COR-L47 (cell line): ENCODE measurements at regions not wholly inside any gene's neighbourhood (a gene's known extent, or its start where the extent isn't known, plus 50 kb on each side); places are given as distances from the start of the nearest gene placed in this dataset.
"Not testable (repeated sequence)": the region's sequence is repeated elsewhere in the genome, so short reads cannot be mapped to it uniquely, and the experiment has no call there.

Source experiments
- DNase-seq: peaks from one replicate; lab custom pipeline; 2025; lab: John Stamatoyannopoulos, UW

DNA sequence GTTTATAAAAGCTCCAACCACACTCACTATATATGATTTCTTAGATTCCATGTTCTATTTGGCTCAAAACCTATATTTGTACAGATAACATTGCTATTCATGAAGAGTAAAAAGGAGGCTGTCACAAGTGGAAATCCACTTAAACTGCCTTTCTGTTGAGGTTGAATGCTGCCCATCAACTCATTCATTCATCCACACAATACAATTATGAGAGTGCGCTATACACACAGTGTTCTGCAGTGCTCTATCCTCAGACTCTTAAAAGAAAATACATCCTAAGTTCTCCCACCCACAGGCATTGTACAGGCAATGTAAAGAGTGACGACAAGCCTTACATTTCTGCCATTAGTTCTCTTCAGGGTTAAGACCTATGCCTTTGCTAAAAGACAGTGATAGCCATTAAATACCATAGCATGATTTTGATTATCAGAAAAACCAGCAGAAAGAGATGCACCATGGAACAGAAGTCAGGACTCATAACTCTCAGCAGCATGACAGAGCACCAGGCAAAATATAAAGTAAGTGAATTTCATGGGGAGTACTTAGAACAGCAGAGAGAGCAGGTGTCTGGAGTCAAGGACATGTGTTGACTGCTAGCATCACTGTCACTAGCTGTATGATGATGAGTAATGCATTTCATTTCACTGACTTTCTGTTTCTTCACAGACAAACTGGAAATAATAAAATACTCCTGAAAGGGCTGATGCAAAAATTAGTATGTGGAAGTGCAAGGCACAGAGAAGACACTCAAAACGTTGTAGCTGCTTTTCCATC, 218.0 kb downstream of the RBM26 start:
- DNase-seq: no peak

DNA sequence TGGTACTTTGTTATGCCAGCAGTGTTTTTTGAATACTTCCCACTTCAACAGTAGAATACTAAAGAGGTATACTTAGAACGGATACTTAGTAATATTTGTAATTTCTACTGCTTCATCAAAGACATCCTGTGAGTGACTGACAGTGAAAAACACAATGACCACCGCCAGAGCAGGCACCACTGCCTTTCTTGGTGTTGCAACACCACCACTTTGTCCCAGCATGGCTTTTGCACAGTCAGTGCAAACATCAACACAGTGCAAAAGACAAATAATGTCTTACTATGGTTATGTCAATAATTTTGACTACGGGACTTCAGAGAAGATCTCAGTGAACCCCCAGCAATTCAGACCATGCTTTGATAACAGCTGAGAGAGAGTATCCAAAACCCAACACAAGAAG, 220.5 kb downstream of the RBM26 start:
- DNase-seq: no peak

DNA sequence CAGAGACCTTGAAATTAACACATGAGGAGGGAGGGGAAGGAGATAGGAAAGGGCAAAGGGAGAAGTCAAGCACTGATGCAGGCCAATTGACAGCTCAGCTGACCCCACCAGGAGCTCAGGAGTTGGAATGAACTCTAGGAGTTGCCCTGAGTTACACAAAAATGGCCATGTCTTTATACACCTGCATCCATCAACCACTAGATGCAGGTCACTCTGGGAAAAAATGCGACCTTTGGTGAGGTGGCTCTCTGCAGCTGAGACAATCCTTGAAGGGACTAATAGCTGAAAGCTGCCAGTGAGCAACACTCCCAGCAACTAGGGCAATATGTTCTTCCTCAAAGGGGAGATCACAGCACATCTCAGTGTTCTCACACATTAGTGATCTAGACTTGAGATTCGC, 222.8 kb downstream of the RBM26 start:
- no peak for DNase-seq

DNA sequence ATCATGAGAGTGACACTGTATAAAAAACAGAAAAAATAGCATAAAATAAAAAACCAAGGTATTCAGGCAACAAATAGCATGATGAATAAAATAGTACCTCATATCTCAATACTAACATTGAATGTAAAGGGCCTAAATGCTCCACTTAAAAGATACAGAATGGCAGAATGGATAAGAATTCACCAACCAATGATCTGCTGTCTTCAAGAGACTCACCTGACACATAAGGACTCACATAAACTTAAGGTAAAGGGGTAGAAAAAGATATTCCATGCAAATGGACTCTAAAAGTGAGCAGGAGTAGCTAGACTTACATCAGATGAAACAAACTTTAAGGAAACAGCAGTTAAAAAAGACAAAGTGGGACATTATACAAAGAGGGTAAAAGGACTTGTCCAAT, 232.4 kb downstream of the RBM26 start:
- not testable (repeated sequence) for DNase-seq

DNA sequence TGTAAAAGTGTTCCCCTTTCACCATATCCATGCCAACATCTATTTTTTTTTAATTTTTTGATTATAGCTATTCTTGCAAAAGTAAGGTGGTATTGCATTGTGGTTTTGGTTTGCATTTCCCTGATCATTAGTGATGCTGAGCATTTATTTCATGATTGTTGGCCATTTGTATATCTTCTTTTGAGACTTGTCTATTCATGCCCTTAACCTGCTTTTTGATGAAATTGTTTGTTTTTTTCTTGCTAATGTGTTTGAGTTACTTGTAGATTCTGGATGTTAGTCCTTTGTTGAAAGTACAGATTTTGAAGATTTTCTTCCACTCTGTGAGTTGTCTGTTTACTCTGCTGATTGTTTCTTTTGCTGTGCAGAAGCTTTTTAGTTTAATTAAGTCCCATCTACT, 233.1 kb downstream of the RBM26 start:
- not testable (repeated sequence) for DNase-seq

DNA sequence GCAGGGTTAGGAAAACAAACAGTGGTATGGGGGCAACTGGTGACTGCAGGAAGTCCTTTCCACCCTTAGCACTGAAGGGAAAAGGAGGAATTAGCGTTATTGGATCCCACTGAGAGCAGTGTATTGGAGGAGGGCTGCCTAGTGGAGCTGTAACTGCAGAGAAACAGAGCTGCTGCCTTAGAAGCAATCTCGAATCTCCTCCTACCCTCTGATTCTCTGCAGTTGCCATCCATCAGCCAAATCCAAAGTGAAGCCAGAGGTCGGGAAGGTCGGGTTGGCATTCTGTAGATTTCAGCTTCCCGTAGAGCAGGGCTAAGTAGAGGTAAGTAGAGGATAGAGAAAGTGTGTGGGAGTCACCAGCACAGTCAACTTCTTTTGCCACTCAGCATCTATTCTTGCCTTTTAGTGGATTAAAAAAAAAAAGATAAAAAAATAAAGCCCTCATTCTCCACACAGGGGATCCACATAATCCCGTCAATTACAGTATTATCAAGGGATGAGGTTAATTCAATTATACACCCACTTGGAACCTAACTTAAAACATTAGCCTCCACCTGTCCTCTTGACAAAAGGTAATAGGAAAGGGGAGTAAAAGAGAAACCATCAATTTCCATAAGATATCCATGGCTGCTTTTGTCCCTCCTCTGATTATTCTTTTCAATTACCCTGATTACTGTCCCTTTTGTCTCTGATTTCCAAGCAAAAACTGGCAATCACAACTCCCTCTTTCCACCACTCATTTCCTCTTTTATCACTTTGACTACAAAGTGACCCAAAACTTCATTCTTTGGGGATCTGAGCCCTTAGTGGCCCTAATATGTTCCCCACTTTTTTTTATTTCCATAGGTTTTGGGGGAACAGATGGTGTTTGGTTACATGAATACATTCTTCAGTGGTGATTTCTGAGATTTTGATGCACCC, 234.7 kb downstream of the RBM26 start:
- peak; percentile 56 for DNase-seq

DNA sequence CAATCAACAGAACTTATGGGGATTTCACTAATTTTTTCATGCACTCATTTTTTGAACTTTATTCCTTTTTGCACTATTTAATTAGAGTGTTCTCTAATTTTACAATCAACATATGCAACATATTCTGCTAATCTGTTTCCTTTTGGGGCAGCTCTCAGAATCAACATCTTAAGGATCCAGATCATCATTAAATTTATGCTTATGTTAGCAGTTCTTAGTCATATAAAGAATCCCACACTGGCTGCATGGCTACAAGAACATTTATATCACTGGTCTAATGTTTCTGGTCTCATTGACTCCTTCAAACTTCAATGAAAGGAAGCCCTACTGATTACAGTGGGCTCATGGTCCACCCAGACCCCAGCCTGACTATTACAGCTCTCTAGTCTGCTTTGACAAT, 245.2 kb downstream of the RBM26 start:
- no peak for DNase-seq

DNA sequence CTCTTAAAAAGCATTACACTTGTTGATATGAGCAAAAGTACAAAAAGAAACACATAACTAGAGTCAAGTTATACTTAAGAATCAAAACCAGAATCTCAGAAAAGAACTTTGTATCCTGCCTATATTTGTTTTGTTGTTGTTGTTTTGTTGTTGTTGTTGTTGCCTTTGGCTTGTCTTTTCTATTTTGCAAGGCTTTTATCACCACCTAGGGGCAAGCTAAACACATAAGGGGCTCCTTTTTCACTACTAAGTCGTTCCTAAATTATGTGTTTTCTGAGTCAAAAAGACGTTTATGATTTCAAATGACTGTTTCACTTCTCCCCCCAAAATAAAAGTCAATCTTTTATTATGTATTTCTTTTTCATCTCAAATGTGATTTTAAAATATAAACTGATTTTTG, 250.2 kb downstream of the RBM26 start:
- DNase-seq: no peak

DNA sequence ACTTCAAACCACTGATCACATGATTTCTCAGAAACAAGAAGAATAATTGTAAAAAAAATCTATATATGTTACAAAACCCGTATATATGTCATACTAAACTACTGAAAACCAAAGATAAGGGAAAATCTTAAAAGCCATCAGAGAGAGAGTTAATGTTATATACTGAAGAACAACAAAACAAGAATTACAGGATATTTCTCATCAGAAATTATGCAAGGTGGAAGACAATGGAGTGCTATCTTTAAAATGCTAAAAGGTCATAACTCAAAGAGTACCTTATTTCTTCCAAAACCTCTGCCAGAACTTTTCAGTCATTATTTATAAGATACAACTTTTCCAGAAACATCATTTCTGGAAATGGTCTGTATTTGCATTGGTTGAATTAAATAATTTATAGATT, 256.8 kb downstream of the RBM26 start:
- DNase-seq: no peak

DNA sequence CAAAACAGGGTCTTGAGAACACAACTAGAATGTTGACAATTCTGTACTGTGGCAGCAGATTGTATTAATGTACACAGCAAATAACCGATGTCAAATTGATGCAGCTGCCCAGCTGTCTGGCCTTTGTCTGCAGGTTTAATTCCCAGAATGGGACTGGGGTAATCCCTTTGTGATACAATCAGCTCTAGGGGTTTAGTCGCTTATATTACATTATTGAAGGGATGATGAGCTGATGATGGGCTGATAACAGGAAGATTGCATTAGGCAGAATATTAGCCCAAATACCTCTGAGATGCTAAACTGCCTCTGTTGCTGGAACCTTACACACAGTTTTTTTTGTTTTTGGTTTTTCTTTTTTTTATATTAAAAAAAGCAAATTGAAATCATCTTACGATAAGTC, 265.0 kb downstream of the RBM26 start:
- DNase-seq: no peak

DNA sequence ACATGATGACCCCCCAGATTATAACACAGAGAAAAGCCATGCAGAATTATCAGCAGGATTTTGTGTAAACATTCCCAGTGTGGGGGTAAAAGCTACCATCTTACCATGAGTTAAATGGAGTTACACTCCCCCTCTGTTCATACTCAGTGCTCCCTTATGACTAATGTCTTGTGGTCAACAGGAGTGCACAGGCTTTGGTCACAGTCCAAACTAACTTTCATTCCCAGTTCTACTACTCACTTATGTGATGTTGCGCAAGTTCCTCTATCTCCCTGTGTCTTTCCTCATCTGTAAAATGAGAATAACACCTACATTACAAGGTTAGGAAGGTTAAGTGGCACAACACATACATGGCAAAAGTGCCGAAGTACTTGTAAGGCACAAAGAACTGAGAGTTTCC, 277.9 kb downstream of the RBM26 start:
- DNase-seq: no peak

DNA sequence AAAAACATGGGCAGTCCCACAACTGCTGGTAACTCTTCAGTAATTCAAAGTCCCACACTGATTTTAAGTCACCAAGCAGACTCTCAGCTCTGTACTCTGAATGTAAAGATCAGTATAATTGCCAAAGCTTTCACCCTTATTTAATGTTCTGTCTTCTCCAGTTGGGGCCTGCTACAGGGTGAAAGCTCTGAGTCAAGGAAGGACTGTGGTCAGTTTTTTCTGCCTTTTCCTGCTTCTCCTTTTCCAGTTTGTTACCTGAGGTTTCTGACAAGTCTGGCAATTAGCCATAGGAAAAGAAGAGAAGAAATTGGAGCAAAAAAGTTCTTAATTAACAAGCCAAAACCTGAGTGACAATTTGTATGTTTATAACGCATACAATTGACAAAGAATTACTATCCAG, 279.3 kb downstream of the RBM26 start:
- no peak for DNase-seq

DNA sequence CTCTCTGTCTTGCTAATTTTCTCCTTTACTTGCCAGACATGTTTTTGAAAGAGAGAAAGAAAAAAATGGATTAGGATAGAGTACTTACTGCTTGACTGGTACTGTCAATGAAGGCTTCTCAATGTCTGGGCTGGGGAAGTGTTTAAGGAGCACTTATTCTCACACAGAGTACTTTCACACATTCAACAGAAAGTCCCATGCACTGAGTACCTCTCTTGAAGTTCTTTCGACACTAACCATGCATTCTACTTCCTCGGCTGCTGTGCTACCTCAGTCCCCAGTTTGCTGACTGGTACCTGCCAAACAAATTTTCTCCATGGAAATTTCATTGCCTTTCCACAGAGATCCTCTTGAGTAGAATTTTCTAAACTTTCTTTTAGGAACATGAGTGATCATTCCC, 281.9 kb downstream of the RBM26 start:
- DNase-seq: no peak

DNA sequence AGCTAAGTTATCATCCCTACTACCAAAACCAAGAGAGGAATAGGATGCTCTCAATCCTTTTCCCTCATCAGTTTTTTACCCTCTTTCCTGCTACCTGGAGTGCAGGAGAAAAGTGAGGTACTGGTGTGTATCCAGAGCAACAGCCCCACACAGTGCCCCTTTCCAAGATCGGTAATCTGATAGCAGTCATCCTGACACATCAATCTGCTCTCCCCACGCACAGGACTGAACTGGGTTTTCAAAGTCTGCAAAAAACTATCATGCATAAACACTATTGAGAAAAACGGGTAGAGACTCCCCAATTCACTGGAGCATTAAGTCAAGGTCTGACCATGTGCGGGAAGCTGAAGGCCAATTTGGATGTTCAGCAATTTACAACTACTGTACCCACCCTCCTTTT, 284.8 kb downstream of the RBM26 start:
- DNase-seq: no peak

DNA sequence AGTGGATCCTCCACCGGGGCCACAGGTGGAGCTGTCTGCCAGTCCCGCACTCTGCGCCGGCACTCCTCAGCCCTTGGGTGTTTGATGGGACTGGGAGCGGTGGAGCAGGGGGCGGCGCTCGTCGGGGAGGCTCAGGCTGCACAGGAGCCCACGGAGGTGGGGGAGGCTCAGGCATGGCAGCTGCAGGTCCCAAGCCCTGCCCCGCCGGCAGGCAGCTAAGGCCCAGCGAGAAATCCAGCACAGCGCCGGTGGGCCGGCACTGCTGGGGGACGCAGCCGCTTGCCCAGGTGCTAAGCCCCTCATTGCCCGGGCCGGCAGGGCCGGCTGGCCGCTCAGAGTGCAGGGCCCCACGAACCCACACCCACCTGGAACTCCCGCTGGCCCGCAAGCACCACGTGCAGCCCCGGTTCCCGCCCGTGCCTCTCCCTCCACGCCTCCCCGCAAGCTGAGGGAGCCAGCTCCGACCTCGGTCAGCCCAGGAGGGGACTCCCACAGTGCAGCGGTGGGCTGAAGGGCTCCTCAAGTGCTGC, 286.4 kb downstream of the RBM26 start:
- no peak for DNase-seq

DNA sequence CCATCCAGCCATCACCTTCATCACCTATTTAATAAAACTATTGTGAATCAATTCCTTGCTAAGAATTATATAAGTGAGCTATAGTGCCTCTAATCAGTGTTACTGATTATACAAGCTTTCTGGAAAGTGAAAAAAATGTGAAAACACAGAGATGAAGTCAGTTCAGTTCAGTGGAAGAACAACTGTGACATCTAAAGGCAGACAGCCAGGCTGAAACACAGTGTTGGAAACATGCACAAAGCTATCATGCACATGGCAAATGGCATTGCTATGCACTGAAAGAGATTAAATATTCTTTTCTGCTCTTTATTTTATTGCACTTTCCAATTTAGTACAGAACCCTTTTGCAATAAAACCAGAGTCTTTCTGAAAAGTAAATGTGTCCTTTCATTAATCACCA, 294.0 kb downstream of the RBM26 start:
- DNase-seq: no peak

DNA sequence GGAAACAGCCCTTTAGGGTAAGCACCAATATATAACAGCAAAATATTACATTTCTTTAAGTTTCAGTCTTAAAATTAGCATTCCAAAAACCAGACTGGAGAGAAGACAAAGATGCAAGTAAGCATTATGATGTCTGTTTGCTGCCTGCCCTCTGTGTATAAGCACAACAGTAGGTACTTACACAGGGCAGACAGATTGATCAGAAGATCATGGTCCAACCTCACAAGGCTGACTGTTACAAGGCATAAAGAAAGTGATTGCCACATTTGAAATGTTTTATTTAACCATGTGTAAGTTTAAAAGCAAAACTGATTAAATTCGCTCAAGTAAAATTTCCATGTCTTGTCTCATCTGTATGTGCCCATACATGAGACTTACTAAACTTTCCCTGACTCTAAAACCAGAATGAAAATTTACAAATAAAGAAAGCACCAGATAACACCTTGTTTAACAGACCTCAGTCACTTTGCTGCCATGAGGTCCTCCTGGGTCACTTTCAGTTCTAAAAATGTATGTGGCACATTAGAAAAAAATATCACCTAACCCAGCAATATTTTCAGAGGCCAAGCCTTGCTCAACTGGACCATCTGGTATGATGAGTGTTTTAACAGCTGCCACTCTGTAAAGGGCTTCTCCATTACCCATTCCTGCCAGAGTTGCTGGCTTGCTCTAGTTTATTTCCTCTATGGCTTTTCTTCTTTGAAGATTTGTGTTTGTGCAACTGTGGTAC, 297.0 kb downstream of the RBM26 start:
- peak; percentile 12 for DNase-seq

DNA sequence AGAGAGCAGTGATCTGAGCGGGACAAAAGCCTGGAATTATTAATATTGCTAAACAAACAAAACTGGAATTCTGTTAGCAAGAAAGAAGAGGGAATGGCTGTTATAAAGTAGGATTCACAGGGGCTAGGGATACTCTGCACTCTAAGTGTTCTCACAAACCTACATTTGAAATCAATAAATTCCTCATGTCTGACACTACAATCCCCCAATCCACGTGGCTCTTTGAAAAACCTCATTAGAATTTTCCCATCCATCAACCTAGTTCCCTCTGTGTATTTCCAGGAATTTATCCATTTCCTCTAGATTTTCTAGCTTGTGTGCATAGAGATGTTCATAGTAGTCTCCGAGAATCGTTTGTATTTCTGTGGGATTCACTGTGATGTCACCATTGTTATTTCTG, 307.5 kb downstream of the RBM26 start:
- DNase-seq: no peak

DNA sequence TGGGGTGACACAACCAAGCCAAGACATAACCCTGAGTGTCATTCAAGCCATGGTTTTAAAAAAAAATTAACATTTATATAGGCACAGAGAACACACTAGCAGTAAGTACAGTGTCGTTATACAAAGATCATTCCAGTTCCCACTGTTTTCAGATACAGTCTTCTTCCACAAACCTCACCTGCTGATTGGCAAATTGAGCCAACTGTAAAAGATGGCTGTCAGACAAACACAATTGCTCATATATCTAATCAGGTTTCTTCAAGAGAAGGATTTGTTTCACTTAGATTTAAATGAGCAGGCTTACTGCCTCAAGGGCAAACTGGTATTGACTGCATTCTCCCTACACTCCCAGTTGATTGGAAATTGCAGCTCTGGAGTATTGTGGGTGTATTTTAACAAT, 308.9 kb downstream of the RBM26 start:
- DNase-seq: no peak

DNA sequence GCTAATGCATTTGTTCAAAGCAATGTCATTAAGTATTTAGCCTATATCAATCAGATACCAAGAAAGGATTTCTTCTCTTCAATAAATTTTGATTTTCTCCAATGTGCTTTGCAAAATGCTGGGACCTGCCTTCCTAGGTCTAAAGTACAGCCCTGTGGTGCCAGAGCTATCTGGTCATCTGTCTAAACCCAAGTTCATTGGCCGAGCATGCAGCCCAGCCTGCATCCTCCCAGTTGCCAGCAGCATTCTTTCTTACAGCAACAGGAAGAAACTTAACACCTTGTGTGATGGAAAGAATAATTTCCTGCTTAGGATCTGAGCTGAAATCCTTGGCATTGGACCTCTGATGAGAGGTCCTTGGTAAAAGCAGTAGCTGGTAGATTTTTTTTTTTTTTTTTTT, 310.0 kb downstream of the RBM26 start:
- DNase-seq: no peak

DNA sequence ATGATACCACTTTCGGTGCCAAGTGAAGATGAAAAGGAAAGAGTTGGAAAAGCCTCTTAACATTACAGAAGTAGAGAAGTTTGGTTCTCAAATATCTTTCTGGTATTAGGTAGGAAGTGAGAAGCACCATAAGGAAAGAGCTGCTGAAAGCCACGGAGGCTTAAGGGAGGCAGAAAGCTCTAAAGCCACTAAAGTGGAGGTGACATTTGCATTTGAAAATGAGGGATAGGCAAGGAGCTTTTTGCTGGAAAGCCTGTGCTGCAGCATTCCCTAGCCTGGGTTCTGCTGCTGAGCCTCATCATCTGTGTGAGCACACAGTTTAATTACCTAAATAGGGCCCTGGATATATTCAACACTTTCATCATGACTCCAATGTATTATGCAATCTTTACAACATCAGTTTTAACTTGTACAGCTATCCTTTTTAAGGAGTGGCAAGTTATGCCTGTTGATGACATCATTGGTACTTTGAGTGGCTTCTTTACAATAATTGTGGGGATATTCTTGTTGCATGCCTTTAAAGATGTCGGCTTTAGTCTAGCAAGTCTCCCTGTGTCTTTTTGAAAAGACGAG, 315.4 kb downstream of the RBM26 start:
- no peak for DNase-seq

DNA sequence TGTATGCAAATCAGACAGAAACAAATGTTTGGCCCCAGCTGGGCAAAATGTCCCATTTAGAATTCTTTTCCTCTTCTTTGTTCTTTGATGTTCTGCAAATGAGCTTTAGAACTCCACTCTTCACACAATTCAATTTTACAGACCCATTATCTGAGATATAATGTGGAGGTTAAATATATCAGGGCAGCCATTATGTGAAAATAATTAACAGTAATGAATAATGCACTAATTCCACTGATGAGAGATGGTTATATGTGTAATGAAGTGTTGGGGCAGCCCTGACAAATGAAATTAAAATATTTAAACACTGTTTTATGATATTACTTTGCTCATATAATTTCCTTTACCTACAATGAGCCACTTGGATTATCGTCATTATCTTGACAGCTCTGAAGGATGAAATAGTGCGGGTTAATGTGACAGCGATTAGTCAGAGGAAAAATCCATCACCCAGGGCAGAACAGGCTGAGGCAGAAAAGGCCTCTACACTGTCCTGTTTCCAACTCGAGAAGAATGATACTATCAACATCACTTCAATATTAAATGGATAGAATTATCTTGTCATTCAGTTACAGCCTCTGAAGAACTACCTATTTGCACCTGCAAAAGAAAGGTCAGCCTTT, 321.1 kb downstream of the RBM26 start:
- no peak for DNase-seq
